Sigmoid colon (tissue), 6 donors: ENCODE measurements at regions not wholly inside any gene's neighbourhood (a gene's known extent, or its start where the extent isn't known, plus 50 kb on each side); places are given as distances from the start of the nearest gene placed in this dataset.

ENCODE experiments used
- DNase-seq: peaks from one replicate; pipeline ENCODE4 v3.0.0-alpha.2; 2019
- H3K27ac ChIP-seq, 4 donors: fragments of 200-600 bp; sonication (generic); one replicate each; pipeline ENCODE4 v1.5.1; 2016 to 2019; ENCODE audit warnings: mild to moderate bottlenecking in 1 of 4
- H3K27me3 ChIP-seq, 3 donors: fragments of 200-600 bp; sonication (generic); one replicate each; pipeline ENCODE4 v1.5.1; 2019; ENCODE audit warnings: mild to moderate bottlenecking in 1 of 3
- H3K36me3 ChIP-seq, 4 donors: fragments of 200-600 bp; sonication (generic); one replicate each; pipeline ENCODE4 v1.5.1; 2016 to 2019
- H3K4me1 ChIP-seq, 4 donors: fragments of 200-600 bp; sonication (generic); one replicate each; pipeline ENCODE4 v1.5.1; 2017 to 2019
- H3K4me3 ChIP-seq, 4 donors: fragments of 200-600 bp; sonication (generic); one replicate each; pipeline ENCODE4 v1.5.1; 2017 to 2019; ENCODE audit warnings: mild to moderate bottlenecking in 2 of 4, moderate library complexity in 1 of 4
- H3K9me3 ChIP-seq, 4 donors: fragments of 200-600 bp in 3 of 4; sonication (generic) in 3 of 4; one replicate each; pipeline versions ENCODE4 v1.5.1 to v1.6.1; 2013 to 2019
- EP300 ChIP-seq, 4 donors: sonication (generic); formaldehyde crosslinking; IDR thresholded peaks; one replicate each; pipeline ENCODE4 v1.6.1; 2017; ENCODE audit warnings: antibody characterized with exemption in 4 of 4
- POLR2A ChIP-seq, 2 donors: fragments of 450-650 bp; IDR thresholded peaks; one replicate each; pipeline ENCODE4 v1.6.1; 2016; ENCODE audit warnings: antibody characterized with exemption in 2 of 2, mild to moderate bottlenecking in 2 of 2, moderate library complexity in 2 of 2
- POLR2AphosphoS5 ChIP-seq, 4 donors: sonication (generic); formaldehyde crosslinking; IDR thresholded peaks; one replicate each; pipeline ENCODE4 v1.6.1; 2017; ENCODE audit warnings: antibody characterized with exemption in 4 of 4
- WGBS, 2 donors: extraction: QIAGEN DNeasy Blood & Tissue Kit; methylation state at CpG; one replicate each; pipeline ENCODE4 v1.1.7; 2013; 5-methylcytosine and 5-hydroxymethylcytosine counted together
- intact Hi-C: fragments of 100-400 bp; cut with DNase I; formaldehyde crosslinking; loops from one replicate; pipeline ENCODE4 v1.15.1; 2023
- TF ChIP-seq, protein P1 (sequence below), 4 experiments: fragments of 450-650 bp in 3 of 4; fragments of 200-600 bp in 1 of 4; IDR thresholded peaks; one replicate each; pipeline ENCODE4 v1.5.1; 2016 to 2019; ENCODE audit warnings: antibody characterized with exemption in 4 of 4, mild to moderate bottlenecking in 3 of 4, moderate library complexity in 2 of 4
- donor health status: healthy with polysubstance abuse.
- donor health status: healthy.

DNA sequence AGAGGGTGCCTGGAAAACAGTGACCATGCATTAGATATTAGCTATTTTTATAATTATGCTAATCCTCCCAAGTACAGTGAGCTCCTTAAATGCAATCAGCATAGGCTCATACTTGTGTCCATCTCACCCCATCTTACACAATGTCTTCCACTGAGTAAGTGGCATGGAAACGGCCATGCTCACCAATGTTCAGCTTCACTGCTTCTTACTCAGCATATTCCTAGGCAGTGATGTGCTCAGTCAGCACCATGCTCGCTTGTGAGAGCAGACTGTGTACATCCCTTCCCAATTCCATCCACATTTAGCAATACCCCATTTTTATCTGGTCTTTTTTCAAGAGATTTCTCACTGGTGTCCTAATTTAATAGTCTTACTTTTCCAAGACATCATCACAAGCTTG, 454.8 kb upstream of the SOX9 start:
- DNase-seq = no peak
- Histone ChIP-seq H3K27ac (no peak overlapping the region), H3K9me3 (peaks cover 0 to 4% (median 0%) of the 10 kb centered on the region in 4 donors), H3K4me3 (no peak overlapping the region), H3K27me3 (no peaks in the 10 kb centered on the region), H3K4me1 (no peaks in the 10 kb centered on the region), H3K36me3 (no peaks in the 10 kb centered on the region)
- intact Hi-C loops = no loop called here
- no peak for TF ChIP-seq POLR2A (IDR thresholded peaks at IDR 0.05)
- TF ChIP-seq POLR2AphosphoS5 (IDR thresholded peaks at IDR 0.05) = no peak
- no peak for TF ChIP-seq EP300 (IDR thresholded peaks at IDR 0.05)
- TF ChIP-seq, protein P1, sequence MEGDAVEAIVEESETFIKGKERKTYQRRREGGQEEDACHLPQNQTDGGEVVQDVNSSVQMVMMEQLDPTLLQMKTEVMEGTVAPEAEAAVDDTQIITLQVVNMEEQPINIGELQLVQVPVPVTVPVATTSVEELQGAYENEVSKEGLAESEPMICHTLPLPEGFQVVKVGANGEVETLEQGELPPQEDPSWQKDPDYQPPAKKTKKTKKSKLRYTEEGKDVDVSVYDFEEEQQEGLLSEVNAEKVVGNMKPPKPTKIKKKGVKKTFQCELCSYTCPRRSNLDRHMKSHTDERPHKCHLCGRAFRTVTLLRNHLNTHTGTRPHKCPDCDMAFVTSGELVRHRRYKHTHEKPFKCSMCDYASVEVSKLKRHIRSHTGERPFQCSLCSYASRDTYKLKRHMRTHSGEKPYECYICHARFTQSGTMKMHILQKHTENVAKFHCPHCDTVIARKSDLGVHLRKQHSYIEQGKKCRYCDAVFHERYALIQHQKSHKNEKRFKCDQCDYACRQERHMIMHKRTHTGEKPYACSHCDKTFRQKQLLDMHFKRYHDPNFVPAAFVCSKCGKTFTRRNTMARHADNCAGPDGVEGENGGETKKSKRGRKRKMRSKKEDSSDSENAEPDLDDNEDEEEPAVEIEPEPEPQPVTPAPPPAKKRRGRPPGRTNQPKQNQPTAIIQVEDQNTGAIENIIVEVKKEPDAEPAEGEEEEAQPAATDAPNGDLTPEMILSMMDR (IDR thresholded peaks at IDR 0.05) = no peak
- WGBS, 2 donors = 77 to 88% methylated on average over 2 of the region's 2 CpGs

DNA sequence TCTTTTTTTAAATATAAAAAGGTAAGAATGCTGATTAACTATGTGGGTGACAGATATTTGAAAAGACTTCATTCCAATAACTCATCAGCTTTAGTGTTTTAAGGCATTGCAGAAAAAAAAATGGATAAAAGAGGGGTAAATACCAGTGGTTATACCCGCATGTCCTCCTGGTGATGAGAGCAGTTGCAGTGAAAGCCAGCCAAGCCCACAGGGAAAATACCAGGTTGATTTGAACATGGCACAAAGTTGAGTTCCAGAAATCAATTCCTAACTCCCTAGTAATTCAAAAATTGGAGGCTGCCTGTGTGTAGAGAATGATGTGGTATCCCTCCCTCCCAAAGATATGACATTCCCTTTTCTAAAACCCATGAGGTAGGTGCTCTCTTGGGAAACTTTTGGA, 453.2 kb upstream of the SOX9 start:
- Histone ChIP-seq H3K4me3 (no peak overlapping the region), H3K27ac (no peak overlapping the region), H3K4me1 (no peaks in the 10 kb centered on the region), H3K9me3 (peaks cover 0 to 4% (median 0%) of the 10 kb centered on the region in 4 donors), H3K36me3 (no peaks in the 10 kb centered on the region), H3K27me3 (no peaks in the 10 kb centered on the region)
- intact Hi-C loops = no loop called here
- no peak for DNase-seq
- TF ChIP-seq, protein P1 (IDR thresholded peaks at IDR 0.05) = no peak
- no peak for TF ChIP-seq POLR2AphosphoS5 (IDR thresholded peaks at IDR 0.05)
- no peak for TF ChIP-seq EP300 (IDR thresholded peaks at IDR 0.05)
- TF ChIP-seq POLR2A (IDR thresholded peaks at IDR 0.05) = no peak
- WGBS, 2 donors = 93 to 98% methylated on average over 1 of the region's 1 CpG

DNA sequence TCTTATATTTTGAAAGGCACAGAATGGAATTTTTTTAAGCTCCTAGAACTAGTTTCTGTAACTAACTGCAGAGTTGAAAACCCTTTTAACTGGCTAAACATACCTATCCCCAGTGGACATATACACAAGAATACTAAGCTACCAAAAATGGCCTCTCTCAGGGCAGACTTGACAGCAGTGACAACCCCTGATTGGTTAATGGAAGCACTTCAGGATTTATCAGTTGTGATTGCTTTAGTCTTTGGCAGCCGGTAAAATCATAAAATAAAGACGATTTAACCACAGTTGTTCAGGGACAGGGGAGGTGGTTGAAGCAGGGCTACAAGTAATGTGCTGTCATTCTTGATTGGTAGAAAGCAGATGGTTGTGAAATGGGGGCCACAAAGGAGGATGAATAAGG, 452.0 kb upstream of the SOX9 start:
- H3K9me3 ChIP-seq = peaks cover 0 to 4% (median 0%) of the 10 kb centered on the region in 4 donors
- H3K27ac ChIP-seq = no peak overlapping the region
- 14 to 60% methylated on average over 2 of the region's 2 CpGs for WGBS, 2 donors
- no peak overlapping the region for H3K4me3 ChIP-seq
- H3K27me3 ChIP-seq = no peaks in the 10 kb centered on the region
- intact Hi-C loops = no loop called here
- DNase-seq = no peak
- TF ChIP-seq POLR2A (IDR thresholded peaks at IDR 0.05) (no peak), POLR2AphosphoS5 (IDR thresholded peaks at IDR 0.05) (no peak), EP300 (IDR thresholded peaks at IDR 0.05) (no peak)
- TF ChIP-seq, protein P1 (IDR thresholded peaks at IDR 0.05) = no peak
- no peaks in the 10 kb centered on the region for H3K36me3 ChIP-seq
- H3K4me1 ChIP-seq = no peaks in the 10 kb centered on the region

DNA sequence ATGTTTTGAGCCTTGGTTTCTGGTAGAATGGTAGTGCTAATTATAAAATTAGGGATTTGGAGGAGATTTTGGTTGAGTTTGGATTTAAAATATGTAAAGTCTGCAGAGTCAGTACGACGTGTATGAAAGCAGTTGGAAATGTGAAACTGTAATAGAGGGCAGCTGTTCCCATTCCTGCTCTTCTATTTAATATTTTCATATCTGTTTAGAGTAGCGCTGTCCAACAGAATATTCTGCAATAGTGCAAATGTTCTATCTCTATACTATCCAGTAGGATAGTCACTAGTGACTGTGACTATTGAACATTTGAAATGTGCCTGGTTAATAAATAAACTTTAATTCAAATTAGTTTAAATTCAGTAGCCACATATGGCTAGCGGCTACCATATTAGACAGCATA, 443.4 kb upstream of the SOX9 start:
- Histone ChIP-seq H3K27me3 (no peaks in the 10 kb centered on the region), H3K4me1 (no peaks in the 10 kb centered on the region), H3K27ac (no peak overlapping the region), H3K9me3 (no peaks in the 10 kb centered on the region), H3K4me3 (no peak overlapping the region), H3K36me3 (no peaks in the 10 kb centered on the region)
- no peak for DNase-seq
- intact Hi-C loops = no loop called here
- TF ChIP-seq POLR2AphosphoS5 (IDR thresholded peaks at IDR 0.05) (no peak), POLR2A (IDR thresholded peaks at IDR 0.05) (no peak), EP300 (IDR thresholded peaks at IDR 0.05) (no peak)
- TF ChIP-seq, protein P1 (IDR thresholded peaks at IDR 0.05) = no peak
- 87 to 91% methylated on average over 4 of the region's 4 CpGs for WGBS, 2 donors

DNA sequence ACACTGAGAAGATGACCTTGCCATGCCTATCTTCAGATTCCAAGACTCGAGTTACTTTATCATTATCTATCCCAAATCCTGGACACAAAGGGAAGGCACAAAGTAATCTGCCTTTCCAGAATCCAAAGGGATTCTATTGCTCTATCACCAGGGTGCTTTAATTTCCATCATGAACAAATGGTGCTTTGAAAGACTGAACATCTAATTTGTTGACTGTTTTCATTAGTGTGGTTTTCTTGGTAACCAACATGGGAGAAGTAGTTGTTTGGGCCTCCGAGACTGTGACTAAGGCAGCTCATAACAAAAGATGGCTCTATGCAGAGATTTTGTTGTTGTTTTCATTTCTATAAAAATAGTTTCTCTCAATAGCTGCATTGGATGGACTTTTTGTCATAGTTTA, 441.0 kb upstream of the SOX9 start:
- H3K27ac ChIP-seq = no peak overlapping the region
- H3K4me3 ChIP-seq = no peak overlapping the region
- intact Hi-C loops = no loop called here
- no peaks in the 10 kb centered on the region for H3K36me3 ChIP-seq
- H3K4me1 ChIP-seq = no peaks in the 10 kb centered on the region
- H3K27me3 ChIP-seq = no peaks in the 10 kb centered on the region
- TF ChIP-seq, protein P1 (IDR thresholded peaks at IDR 0.05) = no peak
- TF ChIP-seq POLR2AphosphoS5 (IDR thresholded peaks at IDR 0.05) (no peak), EP300 (IDR thresholded peaks at IDR 0.05) (no peak), POLR2A (IDR thresholded peaks at IDR 0.05) (no peak)
- no peaks in the 10 kb centered on the region for H3K9me3 ChIP-seq
- no peak for DNase-seq
- whole genome bisulfite sequencing, 2 donors = 91 to 92% methylated on average over 2 of the region's 2 CpGs
